HG02759 (cell line): ENCODE measurements at regions not wholly inside any gene's neighbourhood (a gene's known extent, or its start where the extent isn't known, plus 50 kb on each side); places are given as distances from the start of the nearest gene placed in this dataset.
A peak's percentile ranks its signal among the peaks of the same experiment; 100 is the strongest.

ENCODE experiments used
- ATAC-seq: cut with Tn5 transposase; IDR thresholded peaks from one replicate; pipeline ENCODE4 v1.9.1; 2021; ENCODE audit warnings: mild to moderate bottlenecking, moderate library complexity; ENCODE audit not compliant: unreplicated experiment

GRCh38 chr1:234990328-234990675, 138.3 kb downstream of the TOMM20 start:
- ATAC-seq, result no peak

GRCh38 chr1:234989479-234990327, 138.9 kb downstream of the TOMM20 start:
- ATAC-seq, result no peak

GRCh38 chr1:234989019-234989418, 139.6 kb downstream of the TOMM20 start:
- ATAC-seq, result no peak

- no peak for ATAC-seq
Measured at GRCh38 chr1:234988536-234988935, 140.1 kb downstream of the TOMM20 start.

- no peak for ATAC-seq
Measured at GRCh38 chr1:234988155-234988517, 140.5 kb downstream of the TOMM20 start.

GRCh38 chr1:234987415-234988154, 141.1 kb downstream of the TOMM20 start:
- peak; percentile 81 for ATAC-seq

GRCh38 chr1:234986750-234987414, 141.8 kb downstream of the TOMM20 start:
- ATAC-seq, result no peak

GRCh38 chr1:234985516-234986294, 142.9 kb downstream of the TOMM20 start:
- no peak for ATAC-seq

GRCh38 chr1:234985007-234985370, 143.6 kb downstream of the TOMM20 start:
- ATAC-seq, result no peak

GRCh38 chr1:234983564-234984238, 144.9 kb downstream of the TOMM20 start:
- no peak for ATAC-seq

- ATAC-seq, result no peak
Measured at GRCh38 chr1:234981758-234982157, 146.9 kb downstream of the TOMM20 start.

GRCh38 chr1:234980645-234981396, 147.8 kb downstream of the TOMM20 start:
- peak; percentile 46 for ATAC-seq

GRCh38 chr1:234980291-234980644, 148.4 kb downstream of the TOMM20 start:
- no peak for ATAC-seq

- ATAC-seq, result no peak
Measured at GRCh38 chr1:234979296-234980279, 149.0 kb downstream of the TOMM20 start.

- peak; percentile 72 for ATAC-seq
Measured at GRCh38 chr1:234978397-234979295, 150.0 kb downstream of the TOMM20 start.

GRCh38 chr1:234977875-234978396, 150.7 kb downstream of the TOMM20 start:
- no peak for ATAC-seq
